Neural progenitor cell (in vitro differentiated cells): ENCODE measurements at regions not wholly inside any gene's neighbourhood (a gene's known extent, or its start where the extent isn't known, plus 50 kb on each side); places are given as distances from the start of the nearest gene placed in this dataset.
"Not testable (repeated sequence)": the region's sequence is repeated elsewhere in the genome, so short reads cannot be mapped to it uniquely, and the experiment has no call there.

ENCODE experiments used
- DNase-seq: peaks from one replicate; pipeline ENCODE4 v3.0.0-alpha.2; 2016; ENCODE audit warnings: low spot score
- H2AFZ ChIP-seq: fragments of 200-600 bp; sonication (generic); replicated peaks from 2 replicates; pipeline ENCODE4 v1.6.1; 2016; ENCODE audit warnings: antibody characterized with exemption
- H3F3A ChIP-seq: fragments of 200-600 bp; sonication (generic); 2 replicates; pipeline ENCODE4 v1.6.1; 2016; ENCODE audit warnings: antibody characterized with exemption, low read depth
- H3K27ac ChIP-seq: fragments of 200-600 bp; sonication (generic); 2 replicates; pipeline ENCODE4 v1.5.1; 2016; ENCODE audit warnings: mild to moderate bottlenecking
- H3K27me3 ChIP-seq: fragments of 200-600 bp; sonication (generic); 2 replicates; pipeline ENCODE4 v1.6.1; 2016; ENCODE audit warnings: mild to moderate bottlenecking, moderate library complexity
- H3K36me3 ChIP-seq: fragments of 200-600 bp; sonication (generic); 2 replicates; pipeline ENCODE4 v1.5.1; 2016
- H3K4me1 ChIP-seq: fragments of 200-600 bp; sonication (generic); 2 replicates; pipeline ENCODE4 v1.6.1; 2016; ENCODE audit warnings: mixed run types
- H3K4me2 ChIP-seq: fragments of 200-600 bp; sonication (generic); 2 replicates; pipeline ENCODE4 v1.6.1; 2016
- H3K4me3 ChIP-seq: fragments of 200-600 bp; sonication (generic); 2 replicates; pipeline ENCODE4 v1.5.1; 2016
- H3K79me2 ChIP-seq: fragments of 200-600 bp; sonication (generic); 2 replicates; pipeline ENCODE4 v1.6.1; 2016; ENCODE audit warnings: low read depth
- H3K9ac ChIP-seq: fragments of 200-600 bp; sonication (generic); 2 replicates; pipeline ENCODE4 v1.6.1; 2016
- H3K9me3 ChIP-seq: fragments of 200-600 bp; sonication (generic); 2 replicates; pipeline ENCODE4 v1.5.1; 2016; ENCODE audit warnings: low read depth
- H4K20me1 ChIP-seq: fragments of 200-600 bp; sonication (generic); 2 replicates; pipeline ENCODE4 v1.6.1; 2016; ENCODE audit warnings: low read depth
- H3K27ac Mint-ChIP-seq: 3 replicates; pipeline ENCODE4 v1.8.0; 2021; ENCODE audit warnings: mixed read lengths
- H3K27me3 Mint-ChIP-seq: 2 replicates; pipeline ENCODE4 v1.8.0; 2022; ENCODE audit warnings: low read depth, mild to moderate bottlenecking, inconsistent platforms, moderate library complexity, mixed read lengths; ENCODE audit not compliant: insufficient read depth
- H3K36me3 Mint-ChIP-seq: 3 replicates; pipeline ENCODE4 v1.8.0; 2021; ENCODE audit warnings: mixed read lengths
- H3K4me1 Mint-ChIP-seq: 3 replicates; pipeline ENCODE4 v1.8.0; 2021; ENCODE audit warnings: mixed read lengths
- H3K4me3 Mint-ChIP-seq: 3 replicates; pipeline ENCODE4 v1.8.0; 2021; ENCODE audit warnings: mild to moderate bottlenecking, moderate library complexity, mixed read lengths
- H3K9me3 Mint-ChIP-seq: 3 replicates; pipeline ENCODE4 v1.8.0; 2020; ENCODE audit warnings: mixed read lengths
- EZH2 ChIP-seq: fragments of 200-600 bp; sonication (generic); IDR thresholded peaks from 2 replicates; pipeline ENCODE4 v1.6.1; 2017; ENCODE audit warnings: antibody characterized with exemption, mild to moderate bottlenecking, moderate library complexity
- EZH2phosphoT487 ChIP-seq: fragments of 200-600 bp; sonication (generic); IDR thresholded peaks from 2 replicates; pipeline ENCODE4 v1.6.1; 2017; ENCODE audit warnings: antibody characterized with exemption
- TF ChIP-seq, protein P1 (sequence below): fragments of 200-600 bp; sonication (generic); IDR thresholded peaks from 2 replicates; pipeline ENCODE4 v1.5.1; 2017; ENCODE audit warnings: antibody characterized with exemption, mild to moderate bottlenecking

DNA sequence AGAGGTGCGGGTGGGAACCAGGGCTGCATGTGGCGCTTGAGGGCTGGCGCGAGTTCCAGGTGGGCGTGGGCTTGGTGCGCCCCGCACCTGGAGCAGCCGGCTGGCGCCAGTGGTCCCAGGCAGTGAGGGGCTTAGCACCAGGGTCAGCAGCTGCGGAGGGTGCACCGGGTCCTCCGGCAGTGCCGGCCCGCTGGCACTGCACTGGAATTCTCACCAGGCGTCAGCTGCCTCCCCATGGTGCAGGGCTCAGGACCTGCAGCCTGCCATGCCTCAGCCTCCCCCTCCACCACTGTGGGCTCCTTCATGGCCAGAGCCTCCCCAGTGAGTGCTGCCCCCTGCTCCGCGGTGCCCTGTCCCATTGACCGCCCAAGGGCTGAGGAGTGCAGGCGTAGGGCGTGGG is 174.0 kb downstream of the ADAM29 start:
- H3F3A ChIP-seq, result no peaks in the 10 kb centered on the region
- Mint-ChIP-seq H3K4me1 (no peaks in the 10 kb centered on the region), H3K27ac (no peak overlapping the region), H3K4me3 (no peak overlapping the region), H3K27me3 (no peaks in the 10 kb centered on the region), H3K9me3 (no peaks in the 10 kb centered on the region), H3K36me3 (no peaks in the 10 kb centered on the region)
- no peaks in the 10 kb centered on the region for H4K20me1 ChIP-seq
- H3K27ac ChIP-seq, result no peak overlapping the region
- no peaks in the 10 kb centered on the region for H3K27me3 ChIP-seq
- TF ChIP-seq EZH2, result no peak
- TF ChIP-seq, protein P1, sequence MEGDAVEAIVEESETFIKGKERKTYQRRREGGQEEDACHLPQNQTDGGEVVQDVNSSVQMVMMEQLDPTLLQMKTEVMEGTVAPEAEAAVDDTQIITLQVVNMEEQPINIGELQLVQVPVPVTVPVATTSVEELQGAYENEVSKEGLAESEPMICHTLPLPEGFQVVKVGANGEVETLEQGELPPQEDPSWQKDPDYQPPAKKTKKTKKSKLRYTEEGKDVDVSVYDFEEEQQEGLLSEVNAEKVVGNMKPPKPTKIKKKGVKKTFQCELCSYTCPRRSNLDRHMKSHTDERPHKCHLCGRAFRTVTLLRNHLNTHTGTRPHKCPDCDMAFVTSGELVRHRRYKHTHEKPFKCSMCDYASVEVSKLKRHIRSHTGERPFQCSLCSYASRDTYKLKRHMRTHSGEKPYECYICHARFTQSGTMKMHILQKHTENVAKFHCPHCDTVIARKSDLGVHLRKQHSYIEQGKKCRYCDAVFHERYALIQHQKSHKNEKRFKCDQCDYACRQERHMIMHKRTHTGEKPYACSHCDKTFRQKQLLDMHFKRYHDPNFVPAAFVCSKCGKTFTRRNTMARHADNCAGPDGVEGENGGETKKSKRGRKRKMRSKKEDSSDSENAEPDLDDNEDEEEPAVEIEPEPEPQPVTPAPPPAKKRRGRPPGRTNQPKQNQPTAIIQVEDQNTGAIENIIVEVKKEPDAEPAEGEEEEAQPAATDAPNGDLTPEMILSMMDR, result no peak
- TF ChIP-seq EZH2phosphoT487, result no peak
- no peaks in the 10 kb centered on the region for H3K4me1 ChIP-seq
- no peak overlapping the region for H2AFZ ChIP-seq
- no peak overlapping the region for H3K9ac ChIP-seq
- H3K4me3 ChIP-seq, result no peak overlapping the region
- no peaks in the 10 kb centered on the region for H3K79me2 ChIP-seq
- H3K9me3 ChIP-seq, result no peaks in the 10 kb centered on the region
- H3K36me3 ChIP-seq, result no peaks in the 10 kb centered on the region
- no peak for DNase-seq
- H3K4me2 ChIP-seq, result no peak overlapping the region

DNA sequence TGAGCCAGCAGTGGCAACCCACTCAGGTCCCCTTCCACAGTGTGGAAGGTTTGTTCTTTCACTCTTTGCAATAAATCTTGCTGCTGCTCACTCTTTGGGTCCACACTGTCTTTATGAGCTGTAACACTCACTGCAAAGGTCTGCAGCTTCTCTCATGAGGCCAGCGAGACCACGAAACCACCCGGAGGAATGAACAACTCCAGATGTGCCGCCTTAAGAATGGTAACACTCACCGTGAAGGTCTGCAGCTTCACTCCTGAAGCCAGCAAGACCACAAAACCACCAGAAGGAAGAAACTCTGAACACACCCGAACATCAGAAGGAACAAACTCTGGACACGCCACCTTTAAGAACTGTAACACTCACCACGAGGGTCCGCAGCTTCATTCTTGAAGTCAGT is 174.9 kb downstream of the ADAM29 start:
- not testable (repeated sequence) for H3F3A ChIP-seq, H3K9ac ChIP-seq, H3K4me1 Mint-ChIP-seq, H3K4me3 Mint-ChIP-seq, H3K4me3 ChIP-seq, H3K27ac ChIP-seq, H3K4me1 ChIP-seq, DNase-seq, H3K4me2 ChIP-seq, H4K20me1 ChIP-seq, H3K27me3 Mint-ChIP-seq, H3K36me3 ChIP-seq, H3K27me3 ChIP-seq, H3K27ac Mint-ChIP-seq, H3K9me3 ChIP-seq, H3K79me2 ChIP-seq, H3K9me3 Mint-ChIP-seq, H3K36me3 Mint-ChIP-seq, H2AFZ ChIP-seq

DNA sequence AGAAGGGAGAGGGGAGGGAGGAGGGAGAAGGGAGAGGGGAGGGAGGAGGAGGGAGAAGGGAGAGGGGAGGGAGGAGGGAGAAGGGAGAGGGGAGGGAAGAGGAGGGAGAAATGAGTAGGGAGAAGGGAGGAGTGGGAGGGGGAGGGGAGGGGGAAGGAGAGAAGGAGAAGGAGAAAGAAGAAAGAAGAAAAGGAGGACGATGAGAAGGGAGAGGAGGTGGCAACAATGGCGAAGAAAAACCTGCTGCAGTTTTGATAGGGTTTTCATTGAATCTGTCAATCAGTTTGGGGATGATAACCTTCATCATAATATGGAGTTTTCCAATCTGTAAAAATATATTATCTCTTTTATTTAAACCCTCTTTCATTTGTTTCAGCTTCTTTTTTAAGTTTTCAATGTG is 185.2 kb downstream of the ADAM29 start:
- Mint-ChIP-seq H3K4me3 (no peak overlapping the region), H3K9me3 (no peaks in the 10 kb centered on the region), H3K4me1 (no peaks in the 10 kb centered on the region), H3K36me3 (no peaks in the 10 kb centered on the region), H3K27me3 (peaks cover 2% of the 10 kb centered on the region), H3K27ac (no peak overlapping the region)
- Histone ChIP-seq H4K20me1 (no peaks in the 10 kb centered on the region), H3K4me1 (no peaks in the 10 kb centered on the region), H3K4me2 (no peak overlapping the region), H3K36me3 (no peaks in the 10 kb centered on the region), H3K4me3 (no peak overlapping the region), H3K27me3 (no peaks in the 10 kb centered on the region), H3K79me2 (no peaks in the 10 kb centered on the region), H3K27ac (no peak overlapping the region), H2AFZ (no peak overlapping the region), H3F3A (no peaks in the 10 kb centered on the region), H3K9me3 (no peaks in the 10 kb centered on the region), H3K9ac (no peak overlapping the region)
- TF ChIP-seq, protein P1, result no peak
- DNase-seq, result no peak

DNA sequence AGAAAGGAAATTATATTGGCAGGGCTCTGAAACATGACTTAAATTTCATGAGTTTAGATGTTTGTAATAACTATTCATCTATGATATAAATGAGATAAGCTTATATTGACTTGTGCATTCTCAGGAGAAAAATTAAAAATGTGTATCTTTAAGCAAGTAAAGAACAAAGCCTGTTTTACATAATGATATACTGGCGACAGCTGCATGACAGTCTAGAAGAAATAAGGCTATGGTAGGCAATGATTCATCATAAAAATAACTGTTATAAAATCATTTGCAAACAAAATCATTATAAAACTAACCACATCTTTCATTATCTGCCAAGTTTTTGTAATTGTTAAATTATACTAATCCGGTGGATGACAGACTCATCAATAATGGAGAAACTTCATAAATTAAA is 188.1 kb downstream of the ADAM29 start:
- TF ChIP-seq, protein P1, result no peak
- TF ChIP-seq EZH2phosphoT487 (no peak), EZH2 (no peak)
- DNase-seq, result no peak
- Mint-ChIP-seq H3K9me3 (peaks cover 2% of the 10 kb centered on the region), H3K4me3 (no peak overlapping the region), H3K4me1 (no peaks in the 10 kb centered on the region), H3K36me3 (no peaks in the 10 kb centered on the region), H3K27me3 (peaks cover 2% of the 10 kb centered on the region), H3K27ac (no peak overlapping the region)
- Histone ChIP-seq H3F3A (no peaks in the 10 kb centered on the region), H3K36me3 (no peaks in the 10 kb centered on the region), H4K20me1 (no peaks in the 10 kb centered on the region), H3K27ac (no peak overlapping the region), H2AFZ (no peak overlapping the region), H3K27me3 (no peaks in the 10 kb centered on the region), H3K4me2 (no peak overlapping the region), H3K4me1 (no peaks in the 10 kb centered on the region), H3K9me3 (peaks cover 6% of the 10 kb centered on the region), H3K4me3 (no peak overlapping the region), H3K9ac (no peak overlapping the region), H3K79me2 (no peaks in the 10 kb centered on the region)
